ENCODE measurements at regions not wholly inside any gene's neighbourhood (a gene's known extent, or its start where the extent isn't known, plus 50 kb on each side); places are given as distances from the start of the nearest gene placed in this dataset.
A peak's percentile ranks its signal among the peaks of the same experiment; 100 is the strongest.

GRCh38 chr1:224497714-224498573, 63.3 kb upstream of the WDR26 start:
- Histone ChIP-seq H3K4me1 (ENCODE audit: control insufficient read depth, insufficient read depth, low read length, unreplicated experiment) (peaks cover 30% of the 10 kb centered on the region), H3K4me3 (ENCODE audit: low read depth, low read length) (peak overlapping the region; percentile 35; the same call in 1 of the 2 replicates)

GRCh38 chr1:224498574-224499170, 64.1 kb upstream of the WDR26 start:
- Histone ChIP-seq H3K27me3 (ENCODE audit: insufficient read depth, low read length) (no peaks in the 10 kb centered on the region), H3K4me1 (ENCODE audit: control insufficient read depth, insufficient read depth, low read length, unreplicated experiment) (peaks cover 38% of the 10 kb centered on the region), H3K36me3 (ENCODE audit: insufficient read depth, low read length) (no peaks in the 10 kb centered on the region), H3K27ac (ENCODE audit: low read depth, low read length) (peak overlapping the region; percentile 96), H3K79me2 (ENCODE audit: control insufficient read depth, insufficient read depth, low read length, unreplicated experiment) (no peaks in the 10 kb centered on the region), H2AFZ (ENCODE audit: low read length, unreplicated experiment) (peak overlapping the region; percentile 74), H3K4me3 (ENCODE audit: low read depth, low read length) (peak overlapping the region; percentile 35; the same call in 1 of the 2 replicates)

More at GRCh38 chr1:224497714-224498573, 63.3 kb upstream of the WDR26 start:
- H3K27me3 ChIP-seq (ENCODE audit: insufficient read depth, low read length) = no peaks in the 10 kb centered on the region
- peak overlapping the region; percentile 74 for H2AFZ ChIP-seq (ENCODE audit: low read length, unreplicated experiment)
- no peaks in the 10 kb centered on the region for H3K79me2 ChIP-seq (ENCODE audit: control insufficient read depth, insufficient read depth, low read length, unreplicated experiment)
- no peaks in the 10 kb centered on the region for H3K36me3 ChIP-seq (ENCODE audit: insufficient read depth, low read length)
- peak overlapping the region; percentile 96 for H3K27ac ChIP-seq (ENCODE audit: low read depth, low read length)

GRCh38 chr1:224499204-224499603, 64.6 kb upstream of the WDR26 start:
- H3K27me3 ChIP-seq (ENCODE audit: insufficient read depth, low read length) = no peaks in the 10 kb centered on the region
- H3K4me3 ChIP-seq (ENCODE audit: low read depth, low read length) = no peak overlapping the region
- peaks cover 43% of the 10 kb centered on the region for H3K4me1 ChIP-seq (ENCODE audit: control insufficient read depth, insufficient read depth, low read length, unreplicated experiment)
- peak overlapping the region; percentile 96 for H3K27ac ChIP-seq (ENCODE audit: low read depth, low read length)
- no peaks in the 10 kb centered on the region for H3K79me2 ChIP-seq (ENCODE audit: control insufficient read depth, insufficient read depth, low read length, unreplicated experiment)
- peak overlapping the region; percentile 52 for H2AFZ ChIP-seq (ENCODE audit: low read length, unreplicated experiment)
- H3K36me3 ChIP-seq (ENCODE audit: insufficient read depth, low read length) = no peaks in the 10 kb centered on the region

- H3K27me3 ChIP-seq (ENCODE audit: insufficient read depth, low read length) = no peaks in the 10 kb centered on the region
- no peak overlapping the region for H2AFZ ChIP-seq (ENCODE audit: low read length, unreplicated experiment)
- peaks cover 48% of the 10 kb centered on the region for H3K4me1 ChIP-seq (ENCODE audit: control insufficient read depth, insufficient read depth, low read length, unreplicated experiment)
- no peak overlapping the region for H3K4me3 ChIP-seq (ENCODE audit: low read depth, low read length)
- H3K27ac ChIP-seq (ENCODE audit: low read depth, low read length) = no peak overlapping the region
- no peaks in the 10 kb centered on the region for H3K36me3 ChIP-seq (ENCODE audit: insufficient read depth, low read length)
- H3K79me2 ChIP-seq (ENCODE audit: control insufficient read depth, insufficient read depth, low read length, unreplicated experiment) = no peaks in the 10 kb centered on the region
These were observed 66.2 kb upstream of the WDR26 start for GRCh38 chr1:224500796-224501195.

GRCh38 chr1:224501836-224502235, 67.2 kb upstream of the WDR26 start:
- Histone ChIP-seq H3K4me1 (ENCODE audit: control insufficient read depth, insufficient read depth, low read length, unreplicated experiment) (peaks cover 55% of the 10 kb centered on the region), H3K27ac (ENCODE audit: low read depth, low read length) (no peak overlapping the region), H2AFZ (ENCODE audit: low read length, unreplicated experiment) (no peak overlapping the region), H3K27me3 (ENCODE audit: insufficient read depth, low read length) (no peaks in the 10 kb centered on the region), H3K79me2 (ENCODE audit: control insufficient read depth, insufficient read depth, low read length, unreplicated experiment) (no peaks in the 10 kb centered on the region), H3K4me3 (ENCODE audit: low read depth, low read length) (no peak overlapping the region), H3K36me3 (ENCODE audit: insufficient read depth, low read length) (no peaks in the 10 kb centered on the region)

- Histone ChIP-seq H3K4me1 (ENCODE audit: control insufficient read depth, insufficient read depth, low read length, unreplicated experiment) (peaks cover 51% of the 10 kb centered on the region), H3K27me3 (ENCODE audit: insufficient read depth, low read length) (no peaks in the 10 kb centered on the region), H3K36me3 (ENCODE audit: insufficient read depth, low read length) (no peaks in the 10 kb centered on the region), H3K4me3 (ENCODE audit: low read depth, low read length) (no peak overlapping the region), H3K79me2 (ENCODE audit: control insufficient read depth, insufficient read depth, low read length, unreplicated experiment) (no peaks in the 10 kb centered on the region), H3K27ac (ENCODE audit: low read depth, low read length) (peak overlapping the region; percentile 43), H2AFZ (ENCODE audit: low read length, unreplicated experiment) (no peak overlapping the region)
These were observed 68.0 kb upstream of the WDR26 start for GRCh38 chr1:224502459-224503160.

GRCh38 chr1:224503161-224504118, 68.8 kb upstream of the WDR26 start:
- Histone ChIP-seq H3K36me3 (ENCODE audit: insufficient read depth, low read length) (no peaks in the 10 kb centered on the region), H3K4me3 (ENCODE audit: low read depth, low read length) (no peak overlapping the region), H3K79me2 (ENCODE audit: control insufficient read depth, insufficient read depth, low read length, unreplicated experiment) (no peaks in the 10 kb centered on the region), H3K27me3 (ENCODE audit: insufficient read depth, low read length) (no peaks in the 10 kb centered on the region), H2AFZ (ENCODE audit: low read length, unreplicated experiment) (peak overlapping the region; percentile 40), H3K4me1 (ENCODE audit: control insufficient read depth, insufficient read depth, low read length, unreplicated experiment) (peaks cover 42% of the 10 kb centered on the region), H3K27ac (ENCODE audit: low read depth, low read length) (peak overlapping the region; percentile 43)

GRCh38 chr1:224504297-224505041, 69.9 kb upstream of the WDR26 start:
- Histone ChIP-seq H3K4me1 (ENCODE audit: control insufficient read depth, insufficient read depth, low read length, unreplicated experiment) (peaks cover 32% of the 10 kb centered on the region), H3K27ac (ENCODE audit: low read depth, low read length) (peak overlapping the region; percentile 43; the same call in 1 of the 2 replicates), H2AFZ (ENCODE audit: low read length, unreplicated experiment) (peak overlapping the region; percentile 40), H3K27me3 (ENCODE audit: insufficient read depth, low read length) (no peaks in the 10 kb centered on the region), H3K36me3 (ENCODE audit: insufficient read depth, low read length) (no peaks in the 10 kb centered on the region), H3K79me2 (ENCODE audit: control insufficient read depth, insufficient read depth, low read length, unreplicated experiment) (no peaks in the 10 kb centered on the region), H3K4me3 (ENCODE audit: low read depth, low read length) (no peak overlapping the region)

- no peaks in the 10 kb centered on the region for H3K79me2 ChIP-seq (ENCODE audit: control insufficient read depth, insufficient read depth, low read length, unreplicated experiment)
- H2AFZ ChIP-seq (ENCODE audit: low read length, unreplicated experiment) = no peak overlapping the region
- H3K4me3 ChIP-seq (ENCODE audit: low read depth, low read length) = no peak overlapping the region
These were observed 71.0 kb upstream of the WDR26 start for GRCh38 chr1:224505454-224506093.

More at GRCh38 chr1:224505454-224506093, 71.0 kb upstream of the WDR26 start:
- peaks cover 30% of the 10 kb centered on the region for H3K4me1 ChIP-seq (ENCODE audit: control insufficient read depth, insufficient read depth, low read length, unreplicated experiment)
- H3K36me3 ChIP-seq (ENCODE audit: insufficient read depth, low read length) = no peaks in the 10 kb centered on the region
- H3K27ac ChIP-seq (ENCODE audit: low read depth, low read length) = no peak overlapping the region
- H3K27me3 ChIP-seq (ENCODE audit: insufficient read depth, low read length) = no peaks in the 10 kb centered on the region

Data from ACC112 (cell line).